GM12878 (cell line): ENCODE measurements at regions not wholly inside any gene's neighbourhood (a gene's known extent, or its start where the extent isn't known, plus 50 kb on each side); places are given as distances from the start of the nearest gene placed in this dataset.

Experiments used
- ATAC-seq: fragments of 200-7000 bp; cut with Tn5 transposase; 3 replicates; pipeline ENCODE4 v1.9.1; 2020; ENCODE audit warnings: mild to moderate bottlenecking, moderate library complexity
- BruUV-seq: library from RNA; stranded (reverse); fragments of 400-500 nt; replicated peaks from 2 replicates; lab custom pipeline; 2021; lab: Mats Ljungman, UMichigan
- CTCF ChIA-PET: fragments of 300-600 bp; sonication (Branson Sonifier 250); formaldehyde crosslinking; extraction: SDS; loops from one replicate; lab custom pipeline; 2021; ENCODE audit warnings: inconsistent platforms; lab: Yijun Ruan, JAX
- POLR2A ChIA-PET: fragments of 350-600 bp; formaldehyde crosslinking; extraction: SDS; loops from one replicate; lab custom pipeline; 2021; ENCODE audit warnings: inconsistent platforms; lab: Charles Lee
- RAD21 ChIA-PET: fragments of 300-600 bp; sonication (Branson Sonifier 250); formaldehyde crosslinking; loops from one replicate; lab custom pipeline; 2023; ENCODE audit warnings: antibody characterized with exemption; ENCODE audit not compliant: unreplicated experiment; lab: Charles Lee
- SMC1A ChIA-PET: fragments of 300-600 bp; sonication (Branson Sonifier 250); formaldehyde crosslinking; loops from one replicate; lab custom pipeline; 2023; ENCODE audit not compliant: unreplicated experiment, uncharacterized antibody; lab: Charles Lee
- DNase-seq: peaks from one replicate; pipeline ENCODE4 v3.0.0-alpha.2; 2011; ENCODE audit warnings: low read depth, low spot score
- FAIRE-seq: peaks from 3 replicates; lab custom pipeline; 2011; peaks lifted over from hg19 to GRCh38; lab: Jason Lieb, UNC
- H2AFZ ChIP-seq: 2 replicates; pipeline ENCODE4 v1.6.0; 2011; ENCODE audit warnings: low read depth, low read length, control low read depth; ENCODE audit not compliant: control insufficient read depth
- H3K27ac ChIP-seq: 2 replicates; pipeline ENCODE4 v1.5.1; 2011; ENCODE audit warnings: control low read depth; ENCODE audit not compliant: control insufficient read depth, insufficient read depth
- H3K27me3 ChIP-seq, 2 experiments: replicated peaks in 1 of 2; 2 replicates each; pipeline versions ENCODE4 v1.6.0 to v1.6.1; 2011; ENCODE audit warnings: low read length in 1 of 2; ENCODE audit not compliant: control insufficient read depth in 2 of 2, insufficient read depth in 2 of 2
- H3K36me3 ChIP-seq, 2 experiments: 2 replicates each; pipeline ENCODE4 v1.5.1; 2011; ENCODE audit warnings: low read length in 1 of 2; ENCODE audit not compliant: control insufficient read depth in 2 of 2, insufficient read depth in 2 of 2
- H3K4me1 ChIP-seq: 2 replicates; pipeline ENCODE4 v1.6.1; 2011; ENCODE audit warnings: mild to moderate bottlenecking, low read length, moderate library complexity, mixed read lengths; ENCODE audit not compliant: control insufficient read depth, insufficient read depth
- H3K4me2 ChIP-seq: 2 replicates; pipeline ENCODE4 v1.6.0; 2011; ENCODE audit warnings: control low read depth; ENCODE audit not compliant: control insufficient read depth, insufficient read depth
- H3K4me3 ChIP-seq: fragments of 200-600 bp; sonication (generic); 2 replicates; pipeline ENCODE4 v1.5.1; 2016
- H3K79me2 ChIP-seq: 2 replicates; pipeline ENCODE4 v1.6.0; 2011; ENCODE audit warnings: low read length; ENCODE audit not compliant: control insufficient read depth, insufficient read depth
- H3K9ac ChIP-seq: 2 replicates; pipeline ENCODE4 v1.8.0; 2011; ENCODE audit warnings: low read length, control low read depth, mixed read lengths; ENCODE audit not compliant: control insufficient read depth, insufficient read depth
- H3K9me3 ChIP-seq: replicated peaks from 3 replicates; pipeline ENCODE4 v1.5.1; 2011; ENCODE audit warnings: mild to moderate bottlenecking, low read length; ENCODE audit not compliant: control insufficient read depth, insufficient read depth
- H4K20me1 ChIP-seq: 2 replicates; pipeline ENCODE4 v1.6.0; 2011; ENCODE audit not compliant: control insufficient read depth, insufficient read depth
- BCL11A ChIP-seq: IDR thresholded peaks from 2 replicates; pipeline ENCODE4 v1.6.1; 2011; ENCODE audit warnings: low read depth, low read length
- EZH2 ChIP-seq: IDR thresholded peaks from 2 replicates; pipeline ENCODE4 v1.6.1; 2012; ENCODE audit warnings: low read depth, mild to moderate bottlenecking, control low read depth, inconsistent platforms, low read length, borderline replicate concordance; ENCODE audit not compliant: control insufficient read depth
- GABPA ChIP-seq: IDR thresholded peaks from 2 replicates; pipeline ENCODE4 v1.6.1; 2014; ENCODE audit warnings: antibody characterized with exemption, low read depth, mild to moderate bottlenecking, inconsistent platforms
- JUND ChIP-seq: IDR thresholded peaks from 2 replicates; pipeline ENCODE4 v1.6.1; 2012; ENCODE audit warnings: low read depth, mild to moderate bottlenecking, low read length, improper control_type of control experiment, moderate library complexity
- KLF5 ChIP-seq: fragments of 450-650 bp; IDR thresholded peaks from 2 replicates; pipeline ENCODE4 v1.6.1; 2014; ENCODE audit warnings: mild to moderate bottlenecking; ENCODE audit not compliant: partially characterized antibody
- MYC ChIP-seq: IDR thresholded peaks from 2 replicates; pipeline ENCODE4 v1.6.1; 2011; ENCODE audit warnings: mild to moderate bottlenecking, low read length, moderate library complexity, inconsistent platforms; ENCODE audit not compliant: insufficient read depth, insufficient replicate concordance, insufficient read length, severe bottlenecking
- NFYA ChIP-seq: IDR thresholded peaks from 2 replicates; pipeline ENCODE4 v1.6.1; 2011; ENCODE audit warnings: low read depth, mild to moderate bottlenecking, low read length, improper control_type of control experiment, borderline replicate concordance
- POLR2AphosphoS5 ChIP-seq: IDR thresholded peaks from 2 replicates; pipeline ENCODE4 v1.6.1; 2011; ENCODE audit warnings: mild to moderate bottlenecking, low read length, inconsistent platforms
- SREBF2 ChIP-seq: IDR thresholded peaks from 2 replicates; pipeline ENCODE4 v1.6.1; 2012; ENCODE audit warnings: mild to moderate bottlenecking, low read length
- WRNIP1 ChIP-seq: IDR thresholded peaks from 2 replicates; pipeline ENCODE4 v1.6.1; 2011; ENCODE audit warnings: low read depth, low read length, improper control_type of control experiment, borderline replicate concordance
- ZNF274 ChIP-seq: IDR thresholded peaks from one replicate; pipeline ENCODE4 v1.8.0; 2011; ENCODE audit not compliant: insufficient read length, insufficient read depth
- WGBS: methylation state at CpG from one replicate; pipeline ENCODE4 v1.1.6; 2016; ENCODE audit warnings: low lambda C conversion rate; ENCODE audit not compliant: insufficient replicate concordance, insufficient coverage; ENCODE audit errors: missing lambda C conversion rate; 5-methylcytosine and 5-hydroxymethylcytosine counted together
- in situ Hi-C: fragments of 300-500 bp; cut with MboI; formaldehyde crosslinking; loops from 9 replicates; pipeline ENCODE4 v1.14.3; 2018; ENCODE audit warnings: mixed read lengths
- intact Hi-C: fragments of 100-400 bp; cut with micrococcal nuclease; formaldehyde crosslinking; loops from one replicate; pipeline ENCODE4 v1.14.2; 2022; ENCODE audit not compliant: unreplicated experiment
- TF ChIP-seq, protein P1 (sequence below): IDR thresholded peaks from 2 replicates; pipeline ENCODE4 v1.6.1; 2011; ENCODE audit warnings: low read depth, low read length, improper control_type of control experiment, borderline replicate concordance
- TF ChIP-seq, protein P2 (sequence below): IDR thresholded peaks from 2 replicates; pipeline ENCODE4 v1.6.1; 2011; ENCODE audit warnings: borderline replicate concordance, low read depth, mild to moderate bottlenecking, moderate library complexity, mixed read lengths, low read length; ENCODE audit not compliant: insufficient read depth; ENCODE audit errors: extremely low read length
- TF ChIP-seq, protein P3 (sequence below): IDR thresholded peaks from 2 replicates; pipeline ENCODE4 v1.6.1; 2011; ENCODE audit warnings: borderline replicate concordance, low read depth, mild to moderate bottlenecking, moderate library complexity, low read length; ENCODE audit not compliant: insufficient read depth, poor library complexity, severe bottlenecking
- TF ChIP-seq, protein P4 (sequence below): IDR thresholded peaks from 2 replicates; pipeline ENCODE4 v1.6.1; 2012; ENCODE audit warnings: mild to moderate bottlenecking, low read depth, low read length

DNA sequence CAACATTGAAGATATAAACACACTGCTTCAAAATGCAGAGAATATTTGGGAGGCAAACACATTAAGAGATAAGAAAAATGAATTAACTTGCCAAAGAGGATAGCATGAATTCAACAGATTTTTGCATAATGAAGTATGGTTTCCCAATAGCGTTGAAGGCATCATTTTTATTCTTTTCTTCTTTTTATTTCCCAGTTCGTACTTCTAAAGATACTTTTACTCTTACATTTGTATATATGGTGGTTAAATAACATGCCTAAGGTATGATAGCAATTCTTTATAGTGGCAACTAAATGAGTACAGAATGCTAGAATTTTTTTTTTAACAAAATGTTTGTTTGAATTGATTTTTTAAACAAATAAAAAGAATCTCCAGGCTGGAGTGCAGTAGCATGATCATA, 473.4 kb upstream of the MARCKS start:
- in situ Hi-C loops = no loop called here
- Histone ChIP-seq H3K9ac (no peak overlapping the region), H3K27me3 (no peaks in the 10 kb centered on the region), H3K4me2 (no peak overlapping the region), H3K9me3 (no peaks in the 10 kb centered on the region), H3K79me2 (no peaks in the 10 kb centered on the region), H3K4me3 (no peak overlapping the region), H3K36me3 (no peaks in the 10 kb centered on the region), H4K20me1 (no peaks in the 10 kb centered on the region), H3K4me1 (no peaks in the 10 kb centered on the region), H3K27ac (no peak overlapping the region), H2AFZ (no peak overlapping the region)
- FAIRE-seq (no peak), ATAC-seq (no peak), DNase-seq (no peak)
- intact Hi-C loops = loop anchor here (5.0 kb wide), 1 partner anchor 76 kb away; no protein-coding TSS in a partner anchor
- POLR2A ChIA-PET = no interaction called here
- 95% methylated on average over 2 of the region's 2 CpGs for WGBS
- BruUV-seq = no TSS peak
- TF ChIP-seq BCL11A (no peak), EZH2 (no peak), WRNIP1 (no peak), ZNF274 (no peak), SREBF2 (no peak), MYC (no peak), GABPA (no peak), POLR2AphosphoS5 (no peak), JUND (no peak), NFYA (no peak), KLF5 (no peak)
- TF ChIP-seq, protein P1, sequence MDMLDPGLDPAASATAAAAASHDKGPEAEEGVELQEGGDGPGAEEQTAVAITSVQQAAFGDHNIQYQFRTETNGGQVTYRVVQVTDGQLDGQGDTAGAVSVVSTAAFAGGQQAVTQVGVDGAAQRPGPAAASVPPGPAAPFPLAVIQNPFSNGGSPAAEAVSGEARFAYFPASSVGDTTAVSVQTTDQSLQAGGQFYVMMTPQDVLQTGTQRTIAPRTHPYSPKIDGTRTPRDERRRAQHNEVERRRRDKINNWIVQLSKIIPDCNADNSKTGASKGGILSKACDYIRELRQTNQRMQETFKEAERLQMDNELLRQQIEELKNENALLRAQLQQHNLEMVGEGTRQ = no peak
- TF ChIP-seq, protein P2, sequence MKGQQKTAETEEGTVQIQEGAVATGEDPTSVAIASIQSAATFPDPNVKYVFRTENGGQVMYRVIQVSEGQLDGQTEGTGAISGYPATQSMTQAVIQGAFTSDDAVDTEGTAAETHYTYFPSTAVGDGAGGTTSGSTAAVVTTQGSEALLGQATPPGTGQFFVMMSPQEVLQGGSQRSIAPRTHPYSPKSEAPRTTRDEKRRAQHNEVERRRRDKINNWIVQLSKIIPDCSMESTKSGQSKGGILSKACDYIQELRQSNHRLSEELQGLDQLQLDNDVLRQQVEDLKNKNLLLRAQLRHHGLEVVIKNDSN = no peak
- TF ChIP-seq, protein P3, sequence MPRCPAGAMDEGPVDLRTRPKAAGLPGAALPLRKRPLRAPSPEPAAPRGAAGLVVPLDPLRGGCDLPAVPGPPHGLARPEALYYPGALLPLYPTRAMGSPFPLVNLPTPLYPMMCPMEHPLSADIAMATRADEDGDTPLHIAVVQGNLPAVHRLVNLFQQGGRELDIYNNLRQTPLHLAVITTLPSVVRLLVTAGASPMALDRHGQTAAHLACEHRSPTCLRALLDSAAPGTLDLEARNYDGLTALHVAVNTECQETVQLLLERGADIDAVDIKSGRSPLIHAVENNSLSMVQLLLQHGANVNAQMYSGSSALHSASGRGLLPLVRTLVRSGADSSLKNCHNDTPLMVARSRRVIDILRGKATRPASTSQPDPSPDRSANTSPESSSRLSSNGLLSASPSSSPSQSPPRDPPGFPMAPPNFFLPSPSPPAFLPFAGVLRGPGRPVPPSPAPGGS = no peak
- TF ChIP-seq, protein P4, sequence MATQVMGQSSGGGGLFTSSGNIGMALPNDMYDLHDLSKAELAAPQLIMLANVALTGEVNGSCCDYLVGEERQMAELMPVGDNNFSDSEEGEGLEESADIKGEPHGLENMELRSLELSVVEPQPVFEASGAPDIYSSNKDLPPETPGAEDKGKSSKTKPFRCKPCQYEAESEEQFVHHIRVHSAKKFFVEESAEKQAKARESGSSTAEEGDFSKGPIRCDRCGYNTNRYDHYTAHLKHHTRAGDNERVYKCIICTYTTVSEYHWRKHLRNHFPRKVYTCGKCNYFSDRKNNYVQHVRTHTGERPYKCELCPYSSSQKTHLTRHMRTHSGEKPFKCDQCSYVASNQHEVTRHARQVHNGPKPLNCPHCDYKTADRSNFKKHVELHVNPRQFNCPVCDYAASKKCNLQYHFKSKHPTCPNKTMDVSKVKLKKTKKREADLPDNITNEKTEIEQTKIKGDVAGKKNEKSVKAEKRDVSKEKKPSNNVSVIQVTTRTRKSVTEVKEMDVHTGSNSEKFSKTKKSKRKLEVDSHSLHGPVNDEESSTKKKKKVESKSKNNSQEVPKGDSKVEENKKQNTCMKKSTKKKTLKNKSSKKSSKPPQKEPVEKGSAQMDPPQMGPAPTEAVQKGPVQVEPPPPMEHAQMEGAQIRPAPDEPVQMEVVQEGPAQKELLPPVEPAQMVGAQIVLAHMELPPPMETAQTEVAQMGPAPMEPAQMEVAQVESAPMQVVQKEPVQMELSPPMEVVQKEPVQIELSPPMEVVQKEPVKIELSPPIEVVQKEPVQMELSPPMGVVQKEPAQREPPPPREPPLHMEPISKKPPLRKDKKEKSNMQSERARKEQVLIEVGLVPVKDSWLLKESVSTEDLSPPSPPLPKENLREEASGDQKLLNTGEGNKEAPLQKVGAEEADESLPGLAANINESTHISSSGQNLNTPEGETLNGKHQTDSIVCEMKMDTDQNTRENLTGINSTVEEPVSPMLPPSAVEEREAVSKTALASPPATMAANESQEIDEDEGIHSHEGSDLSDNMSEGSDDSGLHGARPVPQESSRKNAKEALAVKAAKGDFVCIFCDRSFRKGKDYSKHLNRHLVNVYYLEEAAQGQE = no peak
- SMC1A ChIA-PET = interaction anchor here (1.2 kb wide), 1 partner anchor 91 kb away, joined by 3 read pairs; no protein-coding TSS in a partner anchor
- CTCF ChIA-PET = no interaction called here
- RAD21 ChIA-PET = no interaction called here
